HCEC 1CT (cell line): ENCODE measurements at regions not wholly inside any gene's neighbourhood (a gene's known extent, or its start where the extent isn't known, plus 50 kb on each side); places are given as distances from the start of the nearest gene placed in this dataset.

ENCODE experiments used
- DNase-seq: peaks from one replicate; pipeline ENCODE4 v3.0.0-alpha.2; 2017

GRCh38 chr4:147326591-147326990 lies 154.3 kb upstream of the EDNRA start:
- peak; percentile 47 for DNase-seq

- DNase-seq, result no peak
These were observed 153.6 kb upstream of the EDNRA start for GRCh38 chr4:147327322-147327721.

- DNase-seq, result no peak
These were observed 152.7 kb upstream of the EDNRA start for GRCh38 chr4:147328189-147328588.

GRCh38 chr4:147328756-147329446 lies 152.0 kb upstream of the EDNRA start:
- no peak for DNase-seq

GRCh38 chr4:147332091-147332490 lies 148.8 kb upstream of the EDNRA start:
- DNase-seq, result no peak

- peak; percentile 68 for DNase-seq
These were observed 146.4 kb upstream of the EDNRA start for GRCh38 chr4:147334478-147334877.

- no peak for DNase-seq
These were observed 145.7 kb upstream of the EDNRA start for GRCh38 chr4:147335183-147335582.

GRCh38 chr4:147336252-147336651 lies 144.6 kb upstream of the EDNRA start:
- DNase-seq, result peak; percentile 48

- DNase-seq, result no peak
These were observed 141.8 kb upstream of the EDNRA start for GRCh38 chr4:147339100-147339499.

GRCh38 chr4:147340111-147340510 lies 140.8 kb upstream of the EDNRA start:
- peak; percentile 49 for DNase-seq

GRCh38 chr4:147340591-147341120 lies 140.2 kb upstream of the EDNRA start:
- DNase-seq, result peak; percentile 24

- DNase-seq, result no peak
These were observed 137.2 kb upstream of the EDNRA start for GRCh38 chr4:147343692-147344091.

GRCh38 chr4:147345662-147346061 lies 135.2 kb upstream of the EDNRA start:
- DNase-seq, result no peak

- no peak for DNase-seq
These were observed 133.7 kb upstream of the EDNRA start for GRCh38 chr4:147347217-147347616.

GRCh38 chr4:147349193-147349592 lies 131.7 kb upstream of the EDNRA start:
- DNase-seq, result no peak

- peak; percentile 57 for DNase-seq
These were observed 129.7 kb upstream of the EDNRA start for GRCh38 chr4:147351083-147351787.

GRCh38 chr4:147354237-147354636 lies 126.7 kb upstream of the EDNRA start:
- DNase-seq, result no peak

- DNase-seq, result no peak
These were observed 125.8 kb upstream of the EDNRA start for GRCh38 chr4:147355032-147355656.

GRCh38 chr4:147355847-147356246 lies 125.0 kb upstream of the EDNRA start:
- DNase-seq, result peak; percentile 84

- DNase-seq, result peak; percentile 62
These were observed 120.6 kb upstream of the EDNRA start for GRCh38 chr4:147360301-147360700.

GRCh38 chr4:147361726-147362125 lies 119.2 kb upstream of the EDNRA start:
- peak; percentile 85 for DNase-seq

GRCh38 chr4:147362938-147363337 lies 118.0 kb upstream of the EDNRA start:
- DNase-seq, result peak; percentile 34

- DNase-seq, result no peak
These were observed 117.4 kb upstream of the EDNRA start for GRCh38 chr4:147363514-147363913.

GRCh38 chr4:147365396-147365795 lies 115.5 kb upstream of the EDNRA start:
- no peak for DNase-seq
